Transverse colon (tissue), 4 donors: ENCODE measurements at regions not wholly inside any gene's neighbourhood (a gene's known extent, or its start where the extent isn't known, plus 50 kb on each side); places are given as distances from the start of the nearest gene placed in this dataset.

Experiments used
- DNase-seq: peaks from one replicate; pipeline ENCODE4 v3.0.0-alpha.2; 2019
- H3K27ac ChIP-seq, 4 donors: fragments of 200-600 bp; sonication (generic); 2 replicates each; pipeline ENCODE4 v1.5.1; 2016 to 2018; ENCODE audit warnings: inconsistent platforms in 4 of 4
- H3K27me3 ChIP-seq: fragments of 200-600 bp; sonication (generic); 2 replicates; pipeline ENCODE4 v1.5.1; 2017; ENCODE audit warnings: inconsistent platforms
- H3K36me3 ChIP-seq, 4 donors: fragments of 200-600 bp; sonication (generic); 2 replicates each; pipeline ENCODE4 v1.5.1; 2017 to 2019; ENCODE audit warnings: inconsistent platforms in 4 of 4
- H3K4me1 ChIP-seq, 4 donors: fragments of 200-600 bp; sonication (generic); 2 replicates each; pipeline ENCODE4 v1.5.1; 2017 to 2020; ENCODE audit warnings: inconsistent platforms in 4 of 4
- H3K4me3 ChIP-seq, 4 donors: fragments of 200-600 bp; sonication (generic); 1 replicate in 1 of 4; 2 replicates in 3 of 4; pipeline versions ENCODE4 v1.5.1 to v1.6.1; 2017 to 2019; ENCODE audit warnings: inconsistent platforms in 4 of 4
- H3K9me3 ChIP-seq, 2 donors: fragments of 200-600 bp; sonication (generic); 2 replicates each; pipeline ENCODE4 v1.5.1; 2017 to 2019; ENCODE audit warnings: inconsistent platforms in 2 of 2
- EP300 ChIP-seq: sonication (generic); formaldehyde crosslinking; IDR thresholded peaks from one replicate; pipeline ENCODE4 v1.6.1; 2017; ENCODE audit warnings: antibody characterized with exemption, low read depth
- POLR2A ChIP-seq: fragments of 450-650 bp; IDR thresholded peaks from one replicate; pipeline ENCODE4 v1.6.1; 2016; ENCODE audit warnings: antibody characterized with exemption, mild to moderate bottlenecking, moderate library complexity
- POLR2AphosphoS5 ChIP-seq, 3 donors: sonication (generic); formaldehyde crosslinking; IDR thresholded peaks; one replicate each; pipeline ENCODE4 v1.6.1; 2016; ENCODE audit warnings: antibody characterized with exemption in 3 of 3
- WGBS, 2 donors: methylation state at CpG; one replicate each; pipeline ENCODE4 v1.1.5; 2018; ENCODE audit warnings: low coverage in 1 of 2; 5-methylcytosine and 5-hydroxymethylcytosine counted together
- in situ Hi-C, 4 donors: fragments of 200-750 bp; cut with MboI; loops; one replicate each; pipeline versions ENCODE4 v1.15.0 to v1.15.1; 2017; ENCODE audit warnings: low sequenced_read_pairs in 3 of 4, low pct_ligation_motif_present in 1 of 4, low pct_unique_long_range_greater_than_20kb in 1 of 4
- intact Hi-C: fragments of 100-400 bp; cut with DNase I; formaldehyde crosslinking; loops from one replicate; pipeline ENCODE4 v1.15.1; 2023; ENCODE audit warnings: low total_unique reads
- TF ChIP-seq, protein P1 (sequence below), 5 experiments: fragments of 200-600 bp in 3 of 5; fragments of 450-650 bp in 2 of 5; sonication (generic) in 3 of 5; IDR thresholded peaks; 1 replicate in 2 of 5; 2 replicates in 3 of 5; pipeline ENCODE4 v1.5.1; 2016 to 2017; ENCODE audit warnings: antibody characterized with exemption in 5 of 5, inconsistent platforms in 3 of 5, mild to moderate bottlenecking in 2 of 5, moderate library complexity in 1 of 5

DNA sequence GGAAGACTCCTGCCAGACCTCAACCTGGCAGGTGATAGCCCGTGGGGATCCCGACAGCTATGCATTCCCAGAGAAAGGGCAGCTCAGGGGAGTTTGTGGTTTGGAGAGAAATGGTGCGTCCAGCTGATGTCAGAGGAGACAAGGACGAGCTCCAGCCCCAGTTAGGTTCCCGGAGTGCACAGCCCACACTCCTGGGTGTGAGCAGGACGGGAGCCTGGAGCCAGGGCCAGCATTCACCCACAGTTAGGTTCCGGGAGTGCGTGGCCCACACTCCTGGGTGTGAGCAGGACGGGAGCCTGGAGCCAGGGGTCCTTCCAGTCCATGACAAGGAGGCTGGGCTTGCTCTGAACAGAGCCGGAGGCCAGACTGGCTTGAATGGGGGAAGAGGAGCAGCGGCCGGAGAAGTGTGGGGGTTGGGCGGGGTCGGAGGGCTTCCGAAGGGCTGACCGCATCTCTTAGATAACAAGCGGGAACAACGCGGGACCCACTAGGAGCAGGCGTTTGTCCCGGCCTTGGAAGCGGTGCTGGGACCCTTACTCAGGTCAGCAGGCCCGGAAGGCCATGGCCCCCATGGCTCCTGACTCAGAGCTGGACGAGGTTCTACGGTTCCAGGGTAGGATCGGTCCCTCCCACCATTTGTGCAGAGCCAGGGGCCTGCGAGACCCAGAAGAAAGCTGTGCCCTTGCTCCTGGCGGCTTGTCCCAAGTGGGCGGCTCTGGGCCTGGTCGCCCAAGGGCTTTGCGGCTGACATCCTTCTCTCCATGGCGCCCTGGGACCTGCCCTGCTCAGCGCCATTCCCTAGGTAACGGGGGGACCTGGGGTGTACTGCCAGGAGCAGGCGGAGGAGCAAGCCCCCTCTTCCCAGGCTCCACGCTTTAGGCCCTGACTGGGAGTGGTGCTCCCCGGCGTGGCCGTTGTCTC is 185.6 kb downstream of the RTP5 start:
- H3K9me3 ChIP-seq, result no peaks in the 10 kb centered on the region
- TF ChIP-seq POLR2AphosphoS5 (IDR thresholded peaks at IDR 0.05), result no peak
- TF ChIP-seq POLR2A, result no peak
- TF ChIP-seq, protein P1, sequence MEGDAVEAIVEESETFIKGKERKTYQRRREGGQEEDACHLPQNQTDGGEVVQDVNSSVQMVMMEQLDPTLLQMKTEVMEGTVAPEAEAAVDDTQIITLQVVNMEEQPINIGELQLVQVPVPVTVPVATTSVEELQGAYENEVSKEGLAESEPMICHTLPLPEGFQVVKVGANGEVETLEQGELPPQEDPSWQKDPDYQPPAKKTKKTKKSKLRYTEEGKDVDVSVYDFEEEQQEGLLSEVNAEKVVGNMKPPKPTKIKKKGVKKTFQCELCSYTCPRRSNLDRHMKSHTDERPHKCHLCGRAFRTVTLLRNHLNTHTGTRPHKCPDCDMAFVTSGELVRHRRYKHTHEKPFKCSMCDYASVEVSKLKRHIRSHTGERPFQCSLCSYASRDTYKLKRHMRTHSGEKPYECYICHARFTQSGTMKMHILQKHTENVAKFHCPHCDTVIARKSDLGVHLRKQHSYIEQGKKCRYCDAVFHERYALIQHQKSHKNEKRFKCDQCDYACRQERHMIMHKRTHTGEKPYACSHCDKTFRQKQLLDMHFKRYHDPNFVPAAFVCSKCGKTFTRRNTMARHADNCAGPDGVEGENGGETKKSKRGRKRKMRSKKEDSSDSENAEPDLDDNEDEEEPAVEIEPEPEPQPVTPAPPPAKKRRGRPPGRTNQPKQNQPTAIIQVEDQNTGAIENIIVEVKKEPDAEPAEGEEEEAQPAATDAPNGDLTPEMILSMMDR (IDR thresholded peaks at IDR 0.05), result no peak
- no peak for TF ChIP-seq EP300
- H3K4me3 ChIP-seq, result no peak overlapping the region
- 88% methylated on average over 39 of the region's 39 CpGs; no CpG with 5 or more reads in 1 of the 2 donors for WGBS, 2 donors
- DNase-seq, result no peak
- H3K36me3 ChIP-seq, result no peaks in the 10 kb centered on the region
- H3K4me1 ChIP-seq, result no peaks in the 10 kb centered on the region
- H3K27ac ChIP-seq, result no peak overlapping the region
- in situ Hi-C loops (no loop called here), intact Hi-C loops (no loop called here)
- peaks cover 37% of the 10 kb centered on the region for H3K27me3 ChIP-seq

DNA sequence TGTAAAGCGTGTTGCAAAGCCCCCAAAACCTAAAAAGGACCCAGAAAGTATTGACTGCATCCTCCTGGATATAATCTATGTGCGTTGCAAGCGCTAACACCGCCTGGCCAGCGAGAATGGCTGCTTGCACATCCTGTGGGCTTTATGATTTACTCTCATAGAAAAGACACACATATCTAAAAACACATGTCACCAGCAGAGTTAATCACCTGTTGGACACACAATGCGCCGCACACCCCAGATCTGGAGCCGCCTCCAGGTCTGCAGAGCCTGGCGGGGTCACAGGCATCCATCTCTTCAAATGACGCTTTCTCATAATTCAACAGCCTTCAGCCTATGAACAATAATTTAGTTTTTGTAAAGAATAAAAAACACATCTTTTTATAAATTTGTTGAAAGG is 186.5 kb downstream of the RTP5 start:
- Histone ChIP-seq H3K36me3 (no peaks in the 10 kb centered on the region), H3K27me3 (peaks cover 37% of the 10 kb centered on the region), H3K4me1 (no peaks in the 10 kb centered on the region), H3K9me3 (no peaks in the 10 kb centered on the region), H3K4me3 (no peak overlapping the region), H3K27ac (no peak overlapping the region)
- no peak for DNase-seq
- intact Hi-C loops, result no loop called here
- 87 to 89% methylated on average over 9 to 10 of the region's 10 CpGs for WGBS, 2 donors
- in situ Hi-C loops, result no loop called here
- TF ChIP-seq POLR2AphosphoS5 (IDR thresholded peaks at IDR 0.05) (no peak), POLR2A (no peak), EP300 (no peak)
- TF ChIP-seq, protein P1 (IDR thresholded peaks at IDR 0.05), result no peak

GRCh38 chr2:242056785-242057184 is 187.3 kb downstream of the RTP5 start:
- no peaks in the 10 kb centered on the region for H3K36me3 ChIP-seq
- no peaks in the 10 kb centered on the region for H3K9me3 ChIP-seq
- intact Hi-C loops, result no loop called here
- WGBS, 2 donors, result 50 to 60% methylated on average over 1 to 11 of the region's 11 CpGs
- TF ChIP-seq POLR2AphosphoS5 (IDR thresholded peaks at IDR 0.05) (no peak), POLR2A (no peak), EP300 (no peak)
- TF ChIP-seq, protein P1 (IDR thresholded peaks at IDR 0.05), result no peak
- in situ Hi-C loops, result no loop called here
- H3K4me1 ChIP-seq, result no peaks in the 10 kb centered on the region
- H3K4me3 ChIP-seq, result no peak overlapping the region
- no peak overlapping the region for H3K27ac ChIP-seq
- peaks cover 37% of the 10 kb centered on the region for H3K27me3 ChIP-seq
- no peak for DNase-seq

- DNase-seq, result no peak
Measured at GRCh38 chr2:242057379-242058040, 188.0 kb downstream of the RTP5 start.

More at GRCh38 chr2:242057379-242058040, 188.0 kb downstream of the RTP5 start:
- Histone ChIP-seq H3K4me1 (no peaks in the 10 kb centered on the region), H3K9me3 (no peaks in the 10 kb centered on the region), H3K4me3 (no peak overlapping the region), H3K36me3 (no peaks in the 10 kb centered on the region), H3K27me3 (peaks cover 37% of the 10 kb centered on the region), H3K27ac (no peak overlapping the region)
- WGBS, 2 donors, result 74 to 85% methylated on average over 12 to 19 of the region's 19 CpGs
- TF ChIP-seq EP300 (no peak), POLR2AphosphoS5 (IDR thresholded peaks at IDR 0.05) (no peak), POLR2A (no peak)
- TF ChIP-seq, protein P1 (IDR thresholded peaks at IDR 0.05), result no peak
- intact Hi-C loops, result no loop called here
- in situ Hi-C loops, result no loop called here
